ENCODE measurements at regions not wholly inside any gene's neighbourhood (a gene's known extent, or its start where the extent isn't known, plus 50 kb on each side); places are given as distances from the start of the nearest gene placed in this dataset.

- Histone ChIP-seq H3K4me3 (ENCODE audit: control insufficient read depth in 2 of 3, extremely low read depth in 1 of 3, insufficient read depth in 2 of 3, low read depth in 1 of 3, low read length in 3 of 3) (no peak overlapping the region), H3K27ac (ENCODE audit: control insufficient read depth, insufficient read depth, low read length) (no peak overlapping the region), H3K9me1 (ENCODE audit: control insufficient read depth, extremely low read depth, insufficient read depth, low read length) (no peaks in the 10 kb centered on the region), H2AFZ (ENCODE audit: control insufficient read depth, low read length) (no peak overlapping the region), H3K27me3 (ENCODE audit: control insufficient read depth, extremely low read depth, insufficient read depth, low read length) (no peaks in the 10 kb centered on the region), H3K4me1 (ENCODE audit: control insufficient read depth, extremely low read depth, insufficient read depth, low read length) (no peaks in the 10 kb centered on the region), H3K79me2 (ENCODE audit: control insufficient read depth, insufficient read depth, low read length) (no peaks in the 10 kb centered on the region), H4K20me1 (ENCODE audit: control insufficient read depth, extremely low read depth, insufficient read depth, low read length) (no peaks in the 10 kb centered on the region), H3K4me2 (ENCODE audit: control insufficient read depth, extremely low read depth, insufficient read depth, low read depth, low read length) (no peak overlapping the region), H3K9me3 (ENCODE audit: control insufficient read depth, low read depth, low read length) (no peaks in the 10 kb centered on the region), H3K36me3 (ENCODE audit: control insufficient read depth in 2 of 2, extremely low read depth in 1 of 2, insufficient read depth in 2 of 2, low read length in 2 of 2) (no peaks in the 10 kb centered on the region), H3K9ac (ENCODE audit: control insufficient read depth, extremely low read depth, insufficient read depth, low read length) (no peak overlapping the region)
- dilution Hi-C loops (cut with MboI; ENCODE audit: extremely low pct_ligation_motif_present, low sequenced_read_pairs) = no loop called here
- FAIRE-seq (no peak), DNase-seq (ENCODE audit: low read depth, low spot score) (no peak)
- TF ChIP-seq CTCF (optimal IDR thresholded peaks at IDR 0.05 in 1 of 3, IDR thresholded peaks at IDR 0.05 in 1 of 3, conservative IDR thresholded peaks at IDR 0.05 in 1 of 3; ENCODE audit: extremely low read depth in 1 of 3, insufficient read depth in 2 of 3, low read length in 3 of 3) (no peak), EZH2 (IDR thresholded peaks at IDR 0.05; ENCODE audit: low read length) (no peak)
These were observed 541.7 kb downstream of the TBL1XR1 start for GRCh38 chr3:176655404-176656094.

- FAIRE-seq (no peak), DNase-seq (ENCODE audit: low read depth, low spot score) (no peak)
- Histone ChIP-seq H3K9me1 (ENCODE audit: control insufficient read depth, extremely low read depth, insufficient read depth, low read length) (no peaks in the 10 kb centered on the region), H4K20me1 (ENCODE audit: control insufficient read depth, extremely low read depth, insufficient read depth, low read length) (no peaks in the 10 kb centered on the region), H3K27me3 (ENCODE audit: control insufficient read depth, extremely low read depth, insufficient read depth, low read length) (no peaks in the 10 kb centered on the region), H3K79me2 (ENCODE audit: control insufficient read depth, insufficient read depth, low read length) (no peaks in the 10 kb centered on the region), H3K9me3 (ENCODE audit: control insufficient read depth, low read depth, low read length) (no peaks in the 10 kb centered on the region), H3K36me3 (ENCODE audit: control insufficient read depth in 2 of 2, extremely low read depth in 1 of 2, insufficient read depth in 2 of 2, low read length in 2 of 2) (no peaks in the 10 kb centered on the region), H2AFZ (ENCODE audit: control insufficient read depth, low read length) (no peak overlapping the region), H3K4me1 (ENCODE audit: control insufficient read depth, extremely low read depth, insufficient read depth, low read length) (no peaks in the 10 kb centered on the region), H3K4me3 (ENCODE audit: control insufficient read depth in 2 of 3, extremely low read depth in 1 of 3, insufficient read depth in 2 of 3, low read depth in 1 of 3, low read length in 3 of 3) (no peak overlapping the region), H3K9ac (ENCODE audit: control insufficient read depth, extremely low read depth, insufficient read depth, low read length) (no peak overlapping the region), H3K4me2 (ENCODE audit: control insufficient read depth, extremely low read depth, insufficient read depth, low read depth, low read length) (no peak overlapping the region), H3K27ac (ENCODE audit: control insufficient read depth, insufficient read depth, low read length) (no peak overlapping the region)
- dilution Hi-C loops (cut with MboI; ENCODE audit: extremely low pct_ligation_motif_present, low sequenced_read_pairs) = no loop called here
- TF ChIP-seq EZH2 (IDR thresholded peaks at IDR 0.05; ENCODE audit: low read length) (no peak), CTCF (optimal IDR thresholded peaks at IDR 0.05 in 1 of 3, IDR thresholded peaks at IDR 0.05 in 1 of 3, conservative IDR thresholded peaks at IDR 0.05 in 1 of 3; ENCODE audit: extremely low read depth in 1 of 3, insufficient read depth in 2 of 3, low read length in 3 of 3) (no peak)
These were observed 545.7 kb downstream of the TBL1XR1 start for GRCh38 chr3:176651622-176652021.
